ENCODE measurements at regions not wholly inside any gene's neighbourhood (a gene's known extent, or its start where the extent isn't known, plus 50 kb on each side); places are given as distances from the start of the nearest gene placed in this dataset.

GRCh38 chr9:25613709-25614108, 64.5 kb downstream of the TUSC1 start:
- Mint-ChIP-seq H3K27ac (no peak overlapping the region), H3K36me3 (ENCODE audit: low read depth) (no peaks in the 10 kb centered on the region), H3K4me1 (ENCODE audit: low read depth) (no peaks in the 10 kb centered on the region), H3K9me3 (peaks cover 6% of the 10 kb centered on the region), H3K27me3 (no peaks in the 10 kb centered on the region), H3K4me3 (no peak overlapping the region)
- TF ChIP-seq CTCF (IDR thresholded peaks at IDR 0.05) = no peak
- POLR2A ChIA-PET = no interaction called here
- intact Hi-C loops (cut with micrococcal nuclease) = no loop called here
- ATAC-seq (no peak), DNase-seq (no peak)
- CTCF ChIA-PET = no interaction called here

GRCh38 chr9:25603106-25603505, 75.1 kb downstream of the TUSC1 start:
- POLR2A ChIA-PET = no interaction called here
- CTCF ChIA-PET = no interaction called here
- H3K4me3 Mint-ChIP-seq = no peak overlapping the region

GRCh38 chr9:25602400-25603044, 75.7 kb downstream of the TUSC1 start:
- CTCF ChIA-PET = no interaction called here
- no peak overlapping the region for H3K27ac Mint-ChIP-seq
- POLR2A ChIA-PET = no interaction called here
- DNase-seq (no peak), ATAC-seq (no peak)
- H3K9me3 Mint-ChIP-seq = peaks cover 14% of the 10 kb centered on the region
- intact Hi-C loops (cut with micrococcal nuclease) = no loop called here
- H3K36me3 Mint-ChIP-seq (ENCODE audit: low read depth) = no peaks in the 10 kb centered on the region
- TF ChIP-seq CTCF (IDR thresholded peaks at IDR 0.05) = no peak
- no peaks in the 10 kb centered on the region for H3K27me3 Mint-ChIP-seq
- no peak overlapping the region for H3K4me3 Mint-ChIP-seq
- H3K4me1 Mint-ChIP-seq (ENCODE audit: low read depth) = no peaks in the 10 kb centered on the region

More at GRCh38 chr9:25603106-25603505, 75.1 kb downstream of the TUSC1 start:
- peaks cover 14% of the 10 kb centered on the region for H3K9me3 Mint-ChIP-seq
- no peak overlapping the region for H3K27ac Mint-ChIP-seq
- no peaks in the 10 kb centered on the region for H3K4me1 Mint-ChIP-seq (ENCODE audit: low read depth)
- intact Hi-C loops (cut with micrococcal nuclease) = no loop called here
- no peaks in the 10 kb centered on the region for H3K27me3 Mint-ChIP-seq
- no peaks in the 10 kb centered on the region for H3K36me3 Mint-ChIP-seq (ENCODE audit: low read depth)
- DNase-seq (no peak), ATAC-seq (no peak)
- no peak for TF ChIP-seq CTCF (IDR thresholded peaks at IDR 0.05)

- intact Hi-C loops (cut with micrococcal nuclease) = no loop called here
- TF ChIP-seq CTCF (IDR thresholded peaks at IDR 0.05) = no peak
- ATAC-seq = no peak
- H3K27me3 Mint-ChIP-seq = no peaks in the 10 kb centered on the region
- no peaks in the 10 kb centered on the region for H3K36me3 Mint-ChIP-seq (ENCODE audit: low read depth)
- no peak overlapping the region for H3K4me3 Mint-ChIP-seq
- no peak for DNase-seq
- H3K27ac Mint-ChIP-seq = no peak overlapping the region
- POLR2A ChIA-PET = no interaction called here
- CTCF ChIA-PET = no interaction called here
- H3K4me1 Mint-ChIP-seq (ENCODE audit: low read depth) = no peaks in the 10 kb centered on the region
- H3K9me3 Mint-ChIP-seq = peaks cover 16% of the 10 kb centered on the region
Measured at GRCh38 chr9:25600501-25600900, 77.7 kb downstream of the TUSC1 start.

GRCh38 chr9:25584611-25585010, 93.6 kb downstream of the TUSC1 start:
- peaks cover 22% of the 10 kb centered on the region for H3K9me3 Mint-ChIP-seq
- no peak overlapping the region for H3K4me3 Mint-ChIP-seq
- DNase-seq = no peak
- H3K27me3 Mint-ChIP-seq = no peaks in the 10 kb centered on the region
- H3K27ac Mint-ChIP-seq = no peak overlapping the region
- ATAC-seq = no peak
- H3K36me3 Mint-ChIP-seq (ENCODE audit: low read depth) = no peaks in the 10 kb centered on the region
- intact Hi-C loops (cut with micrococcal nuclease) = no loop called here
- TF ChIP-seq CTCF (IDR thresholded peaks at IDR 0.05) = no peak
- no peaks in the 10 kb centered on the region for H3K4me1 Mint-ChIP-seq (ENCODE audit: low read depth)
- ChIA-PET CTCF (interaction anchor here (0.8 kb wide), 1 partner anchor 34 kb away, joined by 3 read pairs; no protein-coding TSS in a partner anchor), POLR2A (no interaction called here)

Data from activated CD8-positive, alpha-beta T cell treated with anti-CD3 and anti-CD28 coated beads for 36 hours (primary cell).